GM23338 (cell line): ENCODE measurements at regions not wholly inside any gene's neighbourhood (a gene's known extent, or its start where the extent isn't known, plus 50 kb on each side); places are given as distances from the start of the nearest gene placed in this dataset.

Experiments
- CREB1 ChIP-seq: fragments of 250-450 bp; sonication (Bioruptor Pico); IDR thresholded peaks from 2 replicates; pipeline ENCODE4 v1.5.0; 2020; ENCODE audit warnings: low read depth, mild to moderate bottlenecking, moderate library complexity
- EZH2 ChIP-seq: fragments of 200-600 bp; sonication (generic); IDR thresholded peaks from one replicate; pipeline ENCODE4 v1.8.0; 2017; ENCODE audit warnings: antibody characterized with exemption, mild to moderate bottlenecking, low read depth; ENCODE audit not compliant: unreplicated experiment
- JUNB ChIP-seq: IDR thresholded peaks from one replicate; pipeline ENCODE4 v1.6.1; 2016; ENCODE audit warnings: antibody characterized with exemption; ENCODE audit not compliant: unreplicated experiment
- NANOG ChIP-seq: IDR thresholded peaks from 2 replicates; pipeline ENCODE4 v1.6.1; 2016; ENCODE audit warnings: antibody characterized with exemption, borderline replicate concordance
- ZNF114 ChIP-seq: fragments of 250-450 bp; sonication (Bioruptor Pico); IDR thresholded peaks from 2 replicates; pipeline ENCODE4 v1.5.0; 2020; ENCODE audit warnings: mild to moderate bottlenecking, moderate library complexity
- TF ChIP-seq, protein P1 (sequence below), 2 experiments: fragments of 200-600 bp in 1 of 2; sonication (generic) in 1 of 2; conservative IDR thresholded peaks; 2 replicates each; pipeline versions ENCODE4 v1.5.1 to v1.6.1; 2016 to 2017; ENCODE audit warnings: antibody characterized with exemption in 2 of 2, low read depth in 2 of 2, mild to moderate bottlenecking in 2 of 2, moderate library complexity in 1 of 2

DNA sequence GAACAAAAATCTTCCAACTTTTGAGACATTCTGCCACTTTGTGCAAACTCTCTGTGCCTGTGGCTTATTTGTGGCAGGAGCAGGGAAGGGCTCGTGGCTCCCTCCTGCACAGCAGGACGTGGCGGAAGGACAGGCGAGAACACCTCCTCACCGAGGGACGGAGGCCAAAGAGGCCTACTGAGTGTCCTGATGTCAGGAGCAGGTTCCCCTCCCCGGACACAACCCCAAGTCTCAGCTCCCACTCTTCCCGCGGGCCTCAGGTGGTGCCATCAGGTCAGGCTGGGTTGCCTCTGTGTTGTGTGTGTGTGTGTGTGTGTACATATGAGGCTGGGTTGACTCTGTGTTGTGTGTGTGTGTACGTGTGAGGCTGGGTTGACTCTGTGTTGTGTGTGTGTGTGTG, 136.8 kb upstream of the LPCAT1 start:
- TF ChIP-seq, protein P1, sequence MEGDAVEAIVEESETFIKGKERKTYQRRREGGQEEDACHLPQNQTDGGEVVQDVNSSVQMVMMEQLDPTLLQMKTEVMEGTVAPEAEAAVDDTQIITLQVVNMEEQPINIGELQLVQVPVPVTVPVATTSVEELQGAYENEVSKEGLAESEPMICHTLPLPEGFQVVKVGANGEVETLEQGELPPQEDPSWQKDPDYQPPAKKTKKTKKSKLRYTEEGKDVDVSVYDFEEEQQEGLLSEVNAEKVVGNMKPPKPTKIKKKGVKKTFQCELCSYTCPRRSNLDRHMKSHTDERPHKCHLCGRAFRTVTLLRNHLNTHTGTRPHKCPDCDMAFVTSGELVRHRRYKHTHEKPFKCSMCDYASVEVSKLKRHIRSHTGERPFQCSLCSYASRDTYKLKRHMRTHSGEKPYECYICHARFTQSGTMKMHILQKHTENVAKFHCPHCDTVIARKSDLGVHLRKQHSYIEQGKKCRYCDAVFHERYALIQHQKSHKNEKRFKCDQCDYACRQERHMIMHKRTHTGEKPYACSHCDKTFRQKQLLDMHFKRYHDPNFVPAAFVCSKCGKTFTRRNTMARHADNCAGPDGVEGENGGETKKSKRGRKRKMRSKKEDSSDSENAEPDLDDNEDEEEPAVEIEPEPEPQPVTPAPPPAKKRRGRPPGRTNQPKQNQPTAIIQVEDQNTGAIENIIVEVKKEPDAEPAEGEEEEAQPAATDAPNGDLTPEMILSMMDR (conservative IDR thresholded peaks at IDR 0.05; ENCODE audit: low read depth in 2 of 2): no peak
- TF ChIP-seq NANOG (no peak), EZH2 (no peak), CREB1 (CRISPR knock-in tag) (no peak), JUNB (no peak), ZNF114 (CRISPR knock-in tag) (no peak)
